ENCODE measurements at regions not wholly inside any gene's neighbourhood (a gene's known extent, or its start where the extent isn't known, plus 50 kb on each side); places are given as distances from the start of the nearest gene placed in this dataset.

DNA sequence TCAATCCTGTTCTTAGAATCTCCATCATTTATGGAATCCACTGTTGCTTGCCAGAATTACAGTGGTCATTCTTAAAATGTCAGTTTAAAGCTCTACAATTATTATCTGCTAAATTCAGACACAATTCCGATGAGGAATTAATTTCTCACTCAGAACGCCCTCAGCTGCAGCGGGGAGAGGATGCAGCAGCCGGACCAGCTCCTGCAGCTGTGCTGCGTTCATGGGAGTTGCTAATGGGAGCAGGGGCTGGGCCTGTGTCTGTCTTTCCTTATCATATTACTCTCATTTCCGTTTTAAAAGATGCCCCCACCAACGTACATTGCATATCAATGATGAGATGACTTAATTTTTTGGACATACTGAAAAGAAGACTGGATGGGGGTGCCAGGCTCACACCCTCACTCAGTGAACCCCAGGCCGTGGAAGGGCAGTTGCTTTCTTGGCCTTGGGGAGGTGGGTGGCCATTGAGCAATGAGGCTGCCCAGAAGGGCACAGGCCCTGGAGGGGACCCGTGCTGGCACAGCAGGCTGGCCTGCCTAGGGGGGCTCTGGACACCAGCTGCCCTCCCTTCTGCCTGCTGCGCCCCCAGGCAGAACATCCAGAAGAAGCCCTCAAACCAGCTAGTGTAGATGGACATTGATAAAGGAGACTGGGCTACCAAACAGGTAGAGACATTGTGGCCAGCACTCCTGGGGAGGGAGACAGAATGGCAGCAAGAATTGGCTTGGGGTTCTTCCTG lies 503.6 kb upstream of the MYT1L start:
- DNase-seq (ENCODE audit: low spot score): no peak

DNA sequence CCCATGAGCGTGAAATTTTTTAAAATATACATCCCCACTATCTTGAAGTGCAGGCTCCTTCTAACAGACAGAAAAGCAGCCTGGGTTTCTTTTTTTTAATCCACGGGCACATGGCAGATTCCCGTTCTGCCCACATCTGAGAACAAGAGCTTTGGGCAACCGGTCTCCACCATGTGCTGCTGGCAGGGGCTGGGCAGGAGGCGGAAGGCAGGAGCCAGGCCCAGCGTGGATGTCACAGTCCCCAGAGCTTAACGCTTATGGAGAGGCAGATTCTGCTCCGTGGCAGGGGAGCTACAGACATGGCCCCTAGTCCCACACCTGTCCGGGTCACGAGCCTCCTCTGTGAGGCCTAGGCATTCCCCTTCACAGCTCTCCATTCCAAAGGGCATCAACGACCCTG lies 503.0 kb upstream of the MYT1L start:
- no peak for DNase-seq (ENCODE audit: low spot score)

DNA sequence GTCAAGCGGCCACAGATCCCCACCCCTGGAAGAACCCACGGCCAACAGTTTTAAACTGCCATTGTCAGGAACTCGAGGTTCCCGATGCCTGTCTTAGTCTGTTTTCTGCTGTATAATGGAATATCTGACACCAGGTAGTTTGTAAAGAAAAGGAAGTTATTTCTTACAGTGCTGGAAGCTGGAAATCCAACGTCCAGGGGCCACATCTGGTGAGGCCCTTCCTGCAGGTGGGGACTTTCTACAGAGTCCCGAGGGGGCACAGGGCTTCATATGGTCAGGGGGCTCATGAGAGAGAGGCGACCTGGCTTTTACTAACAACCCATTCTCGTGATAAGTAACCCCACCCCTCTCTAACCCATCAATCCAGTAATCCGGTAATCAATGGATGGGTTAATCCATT lies 501.6 kb upstream of the MYT1L start:
- no peak for DNase-seq (ENCODE audit: low spot score)

DNA sequence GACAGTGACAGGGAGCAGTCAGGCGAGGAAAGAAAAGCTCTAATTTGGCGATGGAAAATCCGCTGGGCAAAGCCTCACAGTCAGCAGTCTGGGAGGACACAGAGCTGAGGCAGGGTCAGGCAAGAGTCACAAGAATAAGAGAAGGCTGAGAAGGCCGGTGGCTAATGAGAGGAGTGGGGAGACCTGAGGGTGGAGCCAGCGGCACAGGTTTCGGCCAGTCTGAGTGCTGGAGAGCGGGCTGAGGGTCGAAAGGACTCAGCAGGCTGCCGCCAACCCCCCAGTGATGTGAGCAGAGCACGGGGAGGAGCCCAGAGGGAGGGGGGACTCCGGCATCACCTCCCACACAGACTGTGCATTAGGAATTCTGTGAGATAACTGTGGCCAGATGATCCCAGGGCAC lies 500.6 kb upstream of the MYT1L start:
- no peak for DNase-seq (ENCODE audit: low spot score)

DNA sequence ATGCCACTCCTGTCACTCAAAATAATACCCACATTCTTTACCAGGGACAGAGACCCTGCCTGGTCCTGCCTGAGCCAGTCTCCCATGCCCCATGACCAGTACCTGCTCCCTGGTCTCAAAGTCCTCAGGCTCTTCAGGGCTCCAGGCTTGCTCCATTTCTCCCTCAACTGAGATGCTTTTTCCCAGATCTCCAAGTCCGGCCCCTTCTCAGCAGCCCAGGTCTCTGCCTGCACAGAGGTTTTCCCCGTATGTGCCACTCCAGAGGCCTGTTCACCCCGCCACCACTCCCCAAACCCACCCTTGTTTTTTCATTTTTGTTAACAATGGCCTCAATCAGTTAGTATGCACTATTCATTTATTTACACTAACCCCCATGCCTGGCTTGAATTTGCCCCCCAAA lies 499.5 kb upstream of the MYT1L start:
- DNase-seq (ENCODE audit: low spot score): no peak

DNA sequence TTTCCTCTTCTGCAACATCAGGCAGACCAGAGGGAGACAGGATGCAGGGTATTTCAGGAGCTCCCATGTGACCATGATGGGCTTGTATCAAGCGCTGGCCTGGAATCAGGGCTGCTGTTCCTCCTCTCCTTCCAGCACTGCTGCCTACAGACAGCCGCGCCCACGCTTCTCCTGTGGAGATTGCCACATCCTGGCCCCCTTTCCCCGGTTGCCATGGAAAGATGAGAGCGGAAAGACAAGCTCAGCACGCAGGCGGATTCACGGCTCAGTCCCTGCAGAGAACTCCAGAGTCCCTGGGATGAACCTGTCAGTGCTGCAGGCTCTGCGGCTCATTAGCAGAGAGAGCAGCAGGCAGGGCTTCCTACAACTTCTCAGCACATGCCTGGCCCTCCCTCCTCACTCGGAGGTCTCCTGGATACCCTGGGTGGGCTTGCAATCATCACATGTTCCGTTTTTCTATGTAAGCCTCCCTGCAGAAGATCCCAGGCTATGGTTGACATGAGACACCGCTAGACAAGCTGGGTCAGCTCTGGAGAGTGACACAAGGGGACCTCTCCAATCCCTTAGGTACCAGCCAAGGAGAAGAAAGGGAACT lies 497.8 kb upstream of the MYT1L start:
- DNase-seq (ENCODE audit: low spot score): peak; percentile 94

DNA sequence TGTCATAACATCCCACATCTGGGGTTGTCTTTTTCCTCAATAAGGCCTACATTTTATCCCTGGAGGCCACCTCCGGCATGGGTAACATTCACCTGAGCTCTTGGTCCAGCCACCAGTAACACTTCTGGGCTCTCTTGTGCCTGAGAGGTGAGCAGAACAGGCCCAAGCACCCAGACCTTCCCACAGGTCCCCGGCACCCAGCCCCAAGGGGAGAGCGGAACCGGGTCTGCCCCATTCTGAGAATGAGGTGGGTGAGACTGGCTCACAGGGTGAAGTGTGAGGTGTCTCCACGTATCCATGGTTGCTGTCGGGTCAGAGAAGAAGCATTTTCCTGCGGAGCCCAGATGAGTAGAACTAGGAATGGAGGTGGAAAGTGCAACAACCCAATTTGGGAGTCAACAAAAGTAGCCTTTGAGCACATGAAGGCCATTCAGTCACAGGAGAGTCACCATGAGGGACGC lies 496.7 kb upstream of the MYT1L start:
- no peak for DNase-seq (ENCODE audit: low spot score)

DNA sequence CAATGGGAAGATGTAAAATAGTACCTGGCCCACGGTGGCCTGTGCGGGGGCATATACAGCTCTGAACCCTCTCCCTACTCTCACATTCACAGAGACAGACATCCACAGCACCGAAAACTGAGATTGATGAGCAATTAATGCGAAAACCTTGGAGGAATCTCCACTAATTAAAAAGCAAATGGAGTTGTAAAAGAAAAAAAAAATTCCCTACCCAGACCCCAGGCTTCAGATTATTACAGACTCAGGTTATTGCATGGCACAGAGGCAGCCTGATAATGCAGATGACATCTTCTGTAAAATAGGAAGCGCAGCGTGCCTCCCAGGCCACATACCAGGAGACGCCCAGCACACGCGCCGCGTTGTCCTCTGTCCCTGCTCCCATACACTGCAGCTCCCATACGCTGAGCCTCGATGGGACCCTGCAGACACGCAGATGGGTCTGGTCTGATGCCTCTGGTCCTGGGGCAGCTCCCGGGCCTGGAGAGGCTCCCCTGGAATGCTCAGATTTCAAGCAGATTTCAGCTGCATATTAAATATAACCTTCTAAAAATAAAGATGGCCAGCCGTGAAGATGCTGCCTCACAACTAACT lies 496.1 kb upstream of the MYT1L start:
- DNase-seq (ENCODE audit: low spot score): no peak

DNA sequence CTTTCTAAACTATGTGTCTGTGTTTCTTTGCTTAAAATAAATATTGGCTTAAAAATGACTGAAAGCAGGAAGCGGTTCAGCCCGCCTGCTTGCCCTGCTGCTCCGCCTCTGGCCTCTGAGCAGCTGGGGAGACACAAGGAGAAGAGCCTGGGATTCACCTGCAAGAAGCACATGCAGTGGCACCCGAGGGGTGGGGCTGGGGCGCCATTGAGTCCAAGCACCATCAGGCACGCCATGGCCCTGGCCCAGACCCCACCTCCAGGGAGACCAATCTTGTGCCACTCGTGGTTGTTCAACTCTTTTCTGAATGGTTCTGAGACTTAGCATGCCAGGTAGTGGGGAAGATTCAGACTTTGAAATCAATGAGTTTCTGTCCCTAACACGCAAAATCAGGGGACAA lies 495.5 kb upstream of the MYT1L start:
- DNase-seq (ENCODE audit: low spot score): no peak

DNA sequence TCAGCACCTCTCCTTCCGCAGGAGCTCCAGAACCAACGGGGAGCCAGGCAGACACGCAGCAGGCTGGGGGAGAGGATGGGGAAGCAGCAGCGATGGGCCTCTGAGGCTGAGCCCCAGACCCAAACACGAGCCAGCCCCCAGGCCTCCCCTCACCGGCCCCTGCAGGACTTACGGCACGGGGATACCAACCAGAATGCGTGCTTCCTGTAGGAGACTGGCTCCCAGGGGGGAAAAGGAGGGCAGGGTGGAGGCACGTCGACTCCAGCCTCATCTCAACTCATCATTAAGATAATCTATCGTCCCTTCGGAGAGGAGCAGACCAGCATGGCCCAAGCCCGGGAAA lies 495.1 kb upstream of the MYT1L start:
- no peak for DNase-seq (ENCODE audit: low spot score)

DNA sequence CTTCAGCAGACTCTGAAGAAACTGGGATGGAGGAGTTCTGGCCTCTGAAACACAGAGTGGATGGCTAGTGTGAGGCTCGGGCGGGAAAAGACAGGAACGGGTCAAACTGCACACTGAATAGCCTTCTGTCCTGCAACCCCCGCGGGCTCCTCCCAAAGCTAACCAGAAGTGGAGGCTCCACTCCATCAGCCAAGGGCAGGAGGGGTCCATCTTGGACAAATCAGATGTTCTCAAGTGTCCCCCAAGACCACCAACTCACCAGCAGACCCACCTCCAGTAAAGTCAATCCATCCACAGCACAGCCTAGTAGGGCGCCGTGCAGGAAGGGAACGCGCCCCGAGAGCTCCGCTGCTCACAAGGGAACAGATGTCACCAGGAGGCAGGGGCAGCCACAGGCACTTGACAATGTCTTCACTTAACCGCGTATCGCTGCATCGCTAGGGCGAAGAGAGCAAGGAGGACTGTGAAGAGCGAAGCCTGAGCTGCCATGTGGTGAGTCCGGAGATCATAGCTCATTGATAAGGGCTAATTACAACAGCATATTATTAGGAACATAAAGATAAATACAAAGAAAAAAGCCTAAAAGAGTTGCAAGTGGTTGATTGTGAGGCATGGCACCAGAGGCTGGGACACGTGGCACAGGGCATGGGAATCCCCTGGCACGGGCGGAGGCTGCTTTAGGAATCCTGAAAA lies 494.6 kb upstream of the MYT1L start:
- DNase-seq (ENCODE audit: low spot score): no peak

DNA sequence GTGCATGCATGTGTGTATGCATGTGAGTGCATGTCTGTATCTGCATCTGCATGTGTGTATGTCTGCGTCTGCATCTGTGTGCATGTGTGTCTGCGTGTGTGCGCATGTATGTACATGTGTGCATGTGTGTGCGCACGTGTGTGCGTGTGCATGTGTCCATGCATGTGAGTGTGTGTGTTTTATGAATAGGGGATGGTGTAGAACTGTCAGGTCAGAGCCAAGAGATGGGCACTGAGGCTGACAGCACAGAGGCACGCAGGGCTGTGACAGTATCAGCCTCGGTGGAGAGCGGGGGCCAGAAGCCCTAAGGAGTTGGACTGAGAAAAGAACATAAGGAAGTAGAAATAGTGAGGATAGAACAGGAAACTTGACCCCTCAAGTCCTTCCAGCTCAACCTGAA lies 494.0 kb upstream of the MYT1L start:
- DNase-seq (ENCODE audit: low spot score): no peak

DNA sequence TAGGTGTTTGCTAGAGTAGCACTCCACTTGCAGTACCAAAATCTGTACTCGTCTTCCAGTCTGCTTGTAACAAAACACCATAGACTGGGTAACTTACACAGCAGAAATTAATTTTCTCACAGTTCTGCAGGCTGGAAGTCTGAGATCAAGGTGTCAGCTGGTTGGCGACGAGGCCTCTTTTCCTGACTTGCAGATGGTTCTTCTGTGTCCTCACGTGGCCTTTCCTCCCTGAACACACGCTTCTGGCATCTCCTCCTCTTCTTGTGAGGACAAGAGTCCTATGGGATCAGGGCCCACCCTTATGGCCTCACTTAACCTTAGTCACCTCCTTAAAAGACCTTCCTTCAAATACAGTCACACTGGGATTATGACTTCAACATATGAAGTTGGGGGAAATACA lies 493.5 kb upstream of the MYT1L start:
- DNase-seq (ENCODE audit: low spot score): no peak

DNA sequence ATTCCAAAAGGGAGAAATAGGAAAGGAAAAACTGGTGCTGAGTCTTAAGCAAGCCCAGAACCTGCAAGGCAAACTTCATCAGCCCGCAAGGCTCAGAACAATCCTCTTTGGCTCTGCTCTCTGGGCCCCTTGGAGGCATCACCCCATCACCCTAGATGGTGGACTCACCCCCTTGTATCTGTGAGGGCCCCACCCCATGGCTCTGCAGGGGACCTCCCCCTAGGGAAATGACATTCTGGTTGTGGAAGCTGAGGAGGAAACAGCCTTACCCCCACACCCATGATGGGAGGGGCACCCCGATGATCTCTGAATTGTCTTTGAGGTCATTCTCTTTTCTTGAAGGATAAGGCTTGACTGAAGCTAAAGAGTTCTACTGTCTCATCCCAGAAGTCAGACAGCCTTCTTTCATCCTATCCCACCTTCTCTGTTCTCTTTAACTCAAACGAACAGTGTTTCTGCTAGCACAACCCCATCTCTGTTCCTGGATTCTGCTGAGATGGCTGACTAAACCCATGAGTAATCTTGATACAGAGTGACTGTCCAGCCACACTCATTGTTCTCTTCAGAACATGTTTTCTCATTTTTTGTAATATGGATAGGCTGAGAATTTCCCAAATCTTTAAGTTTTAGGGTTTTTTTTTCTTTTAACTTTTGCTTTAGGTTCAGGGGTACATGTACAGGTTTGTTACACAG lies 492.1 kb upstream of the MYT1L start:
- DNase-seq (ENCODE audit: low spot score): no peak

DNA sequence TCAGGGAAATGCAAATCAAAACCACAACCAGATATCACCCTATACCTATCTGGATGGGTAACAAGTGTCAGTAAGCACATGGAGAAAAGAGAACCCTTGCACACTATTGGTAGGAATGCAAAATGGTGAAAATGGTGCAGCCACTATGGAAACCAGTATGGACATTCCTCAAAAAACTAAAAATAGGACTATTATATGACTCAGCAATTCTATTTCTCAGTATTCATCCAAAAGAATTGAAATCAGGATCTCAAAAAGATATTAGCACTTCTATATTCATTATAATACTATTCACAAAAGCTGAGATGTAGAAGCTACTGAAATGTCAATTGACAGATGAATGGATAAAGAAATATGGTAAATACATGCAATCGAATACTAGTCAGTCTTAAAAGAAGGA lies 491.1 kb upstream of the MYT1L start:
- no peak for DNase-seq (ENCODE audit: low spot score)

DNA sequence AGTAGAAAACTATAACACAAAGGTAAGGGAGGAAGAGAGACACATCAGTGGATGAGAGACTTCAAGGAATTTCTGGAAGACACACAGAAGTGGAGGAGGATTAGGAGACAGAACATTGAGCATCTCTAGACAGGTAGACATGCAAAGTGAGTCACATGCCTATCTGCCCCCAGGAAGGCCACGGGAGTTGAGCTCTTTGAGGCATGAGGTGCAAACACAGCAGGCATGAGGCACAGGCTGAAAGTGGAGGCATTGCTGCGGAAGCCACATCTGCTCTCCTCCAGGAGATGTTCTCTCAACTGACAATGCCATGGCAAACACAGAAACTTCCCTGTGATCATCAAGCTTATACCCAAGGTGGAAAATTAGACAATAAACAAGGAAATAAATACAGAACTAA lies 481.6 kb upstream of the MYT1L start:
- no peak for DNase-seq (ENCODE audit: low spot score)

DNA sequence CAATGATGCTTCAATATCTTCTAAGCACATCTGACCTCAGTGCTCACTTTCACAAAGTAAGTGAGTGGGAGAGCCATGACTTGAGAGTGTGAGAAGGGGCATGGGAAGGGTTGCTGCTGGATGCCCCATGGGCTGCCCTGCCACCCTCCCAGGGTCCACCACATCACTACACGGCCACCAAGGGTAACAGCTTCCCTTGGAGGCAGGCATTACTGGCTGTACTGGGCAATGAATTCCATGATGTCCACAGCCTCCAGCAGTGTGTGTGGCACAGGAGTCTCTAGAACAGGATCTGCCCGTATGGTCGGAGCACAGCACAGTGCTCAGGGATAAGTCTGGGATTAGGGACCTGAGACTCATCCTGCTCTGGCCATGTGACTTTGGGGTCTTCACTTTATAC lies 481.0 kb upstream of the MYT1L start:
- DNase-seq (ENCODE audit: low spot score): no peak

DNA sequence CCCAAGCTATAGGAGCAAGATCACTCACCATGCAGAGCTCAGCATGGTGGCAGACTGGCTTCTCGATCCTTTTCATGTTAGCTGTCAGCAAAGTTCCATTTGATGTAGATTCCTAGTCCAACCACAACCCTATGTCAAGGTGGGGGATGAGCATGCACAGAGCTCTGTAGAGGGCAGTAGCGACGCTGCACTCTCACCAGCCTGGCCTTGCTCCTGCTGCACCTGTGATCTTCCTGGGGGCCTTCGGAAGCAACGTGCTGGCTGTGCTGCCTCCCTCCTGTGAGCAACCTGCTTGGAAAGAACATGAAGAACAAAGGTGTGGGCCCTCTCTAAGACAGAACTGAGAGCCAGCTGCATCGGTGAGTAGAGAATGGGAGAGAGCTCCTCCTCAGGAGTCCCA lies 479.4 kb upstream of the MYT1L start:
- no peak for DNase-seq (ENCODE audit: low spot score)

DNA sequence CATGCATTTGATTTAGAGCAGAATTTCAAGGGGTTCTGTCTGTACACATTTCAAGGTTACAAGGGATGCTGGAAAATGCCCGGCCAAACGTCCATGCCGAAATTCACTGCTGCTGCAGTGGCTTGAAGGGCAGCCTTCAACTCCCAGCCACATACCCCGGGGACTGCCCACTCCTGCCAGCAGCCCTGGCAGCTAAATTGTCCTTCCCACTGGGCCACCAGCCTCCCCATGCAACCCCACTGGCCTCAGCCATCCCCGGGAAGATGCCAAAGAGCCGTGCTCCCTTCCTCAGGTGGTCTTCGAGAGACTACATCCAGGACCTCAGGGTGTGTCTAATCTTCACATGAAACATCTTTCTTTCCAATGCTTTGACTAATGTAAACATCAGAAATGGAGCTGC lies 478.7 kb upstream of the MYT1L start:
- DNase-seq (ENCODE audit: low spot score): no peak

DNA sequence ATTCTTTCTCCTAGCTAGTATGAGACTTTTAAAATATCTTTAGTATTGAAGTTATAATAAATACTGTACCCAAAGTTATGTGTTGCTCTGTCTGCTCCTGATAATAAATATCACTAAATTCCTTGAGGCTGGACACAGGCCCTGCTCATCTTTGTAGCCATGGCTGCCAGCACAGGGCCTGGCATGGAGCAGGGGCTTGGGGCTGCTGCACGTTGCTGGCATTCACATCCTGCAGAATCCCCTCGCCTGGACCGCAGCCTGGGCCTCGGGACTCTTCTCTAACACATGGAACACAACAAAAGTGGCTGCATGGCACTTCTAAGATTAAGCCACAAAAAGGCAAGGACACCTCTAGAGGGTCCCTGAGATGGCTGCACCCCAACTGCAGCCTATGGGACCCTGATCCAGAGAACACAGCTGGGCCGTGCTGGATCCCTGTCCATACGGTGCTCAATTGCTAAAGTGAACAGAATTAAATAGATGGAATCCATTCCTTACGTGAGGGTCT lies 477.5 kb upstream of the MYT1L start:
- DNase-seq (ENCODE audit: low spot score): no peak

DNA sequence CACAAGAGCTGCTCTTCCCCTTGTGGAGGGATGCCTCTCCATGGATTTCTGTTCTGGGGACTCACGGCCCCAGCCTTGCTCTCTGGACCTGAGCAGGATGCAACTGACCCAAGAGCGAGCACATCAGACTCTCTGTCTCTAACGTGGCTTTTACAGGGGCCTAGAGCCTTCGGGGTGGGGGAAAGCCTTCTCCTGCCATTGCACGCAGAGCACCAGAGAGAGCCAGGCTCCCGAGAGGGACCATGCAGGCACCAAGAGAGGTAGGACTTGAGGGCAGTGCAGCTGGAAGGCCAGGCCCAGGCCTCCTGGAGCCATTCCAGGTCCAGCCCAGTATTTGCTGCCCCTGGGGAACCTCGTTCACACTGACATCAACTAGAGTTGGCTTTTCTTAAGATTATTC lies 475.6 kb upstream of the MYT1L start:
- no peak for DNase-seq (ENCODE audit: low spot score)

DNA sequence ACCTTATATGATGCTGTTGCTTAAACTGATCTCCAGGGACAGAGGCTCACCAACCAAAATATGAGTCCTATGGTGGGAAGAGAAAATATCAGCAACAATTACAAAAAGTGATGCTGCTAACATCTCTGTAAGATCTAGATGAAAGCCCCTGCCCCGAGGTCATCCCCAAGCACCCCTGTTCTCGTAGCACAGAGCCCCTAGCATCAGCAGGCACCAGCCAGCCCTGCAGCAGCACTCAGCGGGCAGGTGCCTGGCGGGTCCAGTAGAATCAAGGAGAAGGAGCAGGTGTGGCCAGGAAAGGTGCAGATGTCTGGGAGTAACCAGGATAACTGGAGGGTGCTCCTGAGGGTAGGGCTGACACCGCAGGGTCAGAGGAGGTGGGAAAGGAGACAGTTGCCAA lies 474.2 kb upstream of the MYT1L start:
- no peak for DNase-seq (ENCODE audit: low spot score)
